Endothelial cell of umbilical vein (primary cell): ENCODE measurements at regions not wholly inside any gene's neighbourhood (a gene's known extent, or its start where the extent isn't known, plus 50 kb on each side); places are given as distances from the start of the nearest gene placed in this dataset.

Experiments used
- BruUV-seq: library from RNA; stranded (reverse); fragments of 400-500 nt; replicated peaks from 2 replicates; lab custom pipeline; 2021; lab: Mats Ljungman, UMichigan
- CTCF ChIA-PET: fragments of 300-600, 350-600 bp; sonication (Branson Sonifier 250); formaldehyde crosslinking; loops from one replicate; lab custom pipeline; 2021; ENCODE audit warnings: antibody characterized with exemption, inconsistent platforms; lab: Charles Lee
- POLR2A ChIA-PET: fragments of 300-600, 350-600 bp; sonication (Branson Sonifier 250); formaldehyde crosslinking; loops from one replicate; lab custom pipeline; 2021; ENCODE audit warnings: antibody characterized with exemption, inconsistent platforms; lab: Charles Lee
- DNase-seq: peaks from one replicate; pipeline ENCODE4 v3.0.0-alpha.2; 2011; ENCODE audit warnings: low read depth, low spot score
- FAIRE-seq: peaks from 2 replicates; lab custom pipeline; 2011; peaks lifted over from hg19 to GRCh38; lab: Jason Lieb, UNC
- H2AFZ ChIP-seq: 2 replicates; pipeline ENCODE4 v1.6.0; 2012; ENCODE audit warnings: low read depth, low read length, control low read depth, inconsistent platforms
- H3K27ac ChIP-seq: 2 replicates; pipeline ENCODE4 v1.5.1; 2011; ENCODE audit warnings: low read depth, mild to moderate bottlenecking, control low read depth, low read length, moderate library complexity; ENCODE audit not compliant: insufficient read depth
- H3K27me3 ChIP-seq, 2 experiments: 2 replicates each; pipeline versions ENCODE4 v1.6.0 to v1.6.1; 2011; ENCODE audit warnings: low read length in 2 of 2, mixed read lengths in 1 of 2; ENCODE audit not compliant: control insufficient read depth in 2 of 2, insufficient read depth in 2 of 2
- H3K36me3 ChIP-seq, 2 experiments: 2 replicates in 1 of 2; 3 replicates in 1 of 2; pipeline ENCODE4 v1.5.1; 2011; ENCODE audit warnings: low read length in 2 of 2, mild to moderate bottlenecking in 1 of 2, moderate library complexity in 1 of 2; ENCODE audit not compliant: control insufficient read depth in 2 of 2, insufficient read depth in 2 of 2; ENCODE audit errors: extremely low read depth in 1 of 2
- H3K4me1 ChIP-seq: 3 replicates; pipeline ENCODE4 v1.5.1; 2011; ENCODE audit warnings: mild to moderate bottlenecking, low read length; ENCODE audit not compliant: control insufficient read depth, insufficient read depth; ENCODE audit errors: extremely low read depth
- H3K4me2 ChIP-seq: 2 replicates; pipeline ENCODE4 v1.6.1; 2011; ENCODE audit warnings: low read length, control low read depth, mixed read lengths; ENCODE audit not compliant: insufficient read depth
- H3K4me3 ChIP-seq, 3 experiments: fragments of 200-600 bp in 1 of 3; sonication (generic), shearing (Covaris generic) in 1 of 3; replicated peaks in 1 of 3; 2 replicates each; pipeline ENCODE4 v1.5.1; 2011 to 2016; ENCODE audit warnings: control low read depth in 3 of 3, low read length in 3 of 3, mild to moderate bottlenecking in 2 of 3, inconsistent platforms in 1 of 3, low read depth in 1 of 3, moderate library complexity in 1 of 3; ENCODE audit not compliant: insufficient read depth in 1 of 3
- H3K79me2 ChIP-seq: 2 replicates; pipeline ENCODE4 v1.6.0; 2012; ENCODE audit warnings: low read length, inconsistent platforms; ENCODE audit not compliant: control insufficient read depth, insufficient read depth
- H3K9ac ChIP-seq: replicated peaks from 2 replicates; pipeline ENCODE3; 2011; ENCODE audit warnings: low read length, control low read depth; ENCODE audit not compliant: insufficient read depth; ENCODE audit errors: extremely low read depth
- H3K9me1 ChIP-seq: replicated peaks from 3 replicates; pipeline ENCODE4 v1.6.0; 2011; ENCODE audit warnings: mild to moderate bottlenecking, low read length; ENCODE audit not compliant: control insufficient read depth, insufficient read depth; ENCODE audit errors: extremely low read depth
- H3K9me3 ChIP-seq: replicated peaks from 2 replicates; pipeline ENCODE4 v1.5.1; 2012; ENCODE audit warnings: low read length, inconsistent platforms; ENCODE audit not compliant: control insufficient read depth, insufficient read depth
- H4K20me1 ChIP-seq: replicated peaks from 2 replicates; pipeline ENCODE3; 2011; ENCODE audit warnings: mild to moderate bottlenecking, low read length; ENCODE audit not compliant: control insufficient read depth, insufficient read depth; ENCODE audit errors: extremely low read depth
- CTCF ChIP-seq, 2 donors: IDR thresholded peaks; 1 replicate in 1 of 2; 2 replicates in 1 of 2; pipeline ENCODE4 v1.5.1; 2011; ENCODE audit warnings: low read length in 2 of 2, mild to moderate bottlenecking in 2 of 2, moderate library complexity in 2 of 2, control low read depth in 1 of 2, inconsistent platforms in 1 of 2, low read depth in 1 of 2; ENCODE audit not compliant: insufficient read depth in 1 of 2; ENCODE audit errors: extremely low read depth in 1 of 2
- EZH2 ChIP-seq: IDR thresholded peaks from 2 replicates; pipeline ENCODE4 v1.6.1; 2012; ENCODE audit warnings: borderline replicate concordance, low read depth, mild to moderate bottlenecking, moderate library complexity, low read length, inconsistent platforms; ENCODE audit not compliant: severe bottlenecking
- FOS ChIP-seq: IDR thresholded peaks from 2 replicates; pipeline ENCODE4 v1.6.1; 2011; ENCODE audit warnings: mild to moderate bottlenecking, low read length, moderate library complexity, borderline replicate concordance; ENCODE audit not compliant: insufficient read depth
- GATA2 ChIP-seq: IDR thresholded peaks from 2 replicates; pipeline ENCODE4 v1.7.0; 2011; ENCODE audit warnings: low read depth, mild to moderate bottlenecking, moderate library complexity, mixed read lengths, low read length; ENCODE audit not compliant: insufficient read length, insufficient read depth
- JUN ChIP-seq: IDR thresholded peaks from 2 replicates; pipeline ENCODE4 v1.6.1; 2011; ENCODE audit warnings: borderline replicate concordance, low read depth; ENCODE audit not compliant: insufficient read length, insufficient read depth
- MYC ChIP-seq: IDR thresholded peaks from one replicate; pipeline ENCODE4 v1.6.1; 2011; ENCODE audit warnings: mild to moderate bottlenecking, low read depth, low read length
- POLR2A ChIP-seq: IDR thresholded peaks from 2 replicates; pipeline ENCODE4 v1.6.1; 2012; ENCODE audit warnings: low read depth, mild to moderate bottlenecking, control low read depth, low read length
- POLR2AphosphoS5 ChIP-seq: IDR thresholded peaks from 2 replicates; pipeline ENCODE4 v1.6.1; 2012; ENCODE audit warnings: low read depth, mild to moderate bottlenecking, control low read depth, low read length, moderate library complexity; ENCODE audit not compliant: insufficient read depth
- dilution Hi-C: fragments of 300-500 bp; cut with MboI; formaldehyde crosslinking; loops from one replicate; pipeline ENCODE4 v1.15.0; 2019; ENCODE audit warnings: low sequenced_read_pairs; ENCODE audit not compliant: extremely low pct_ligation_motif_present
- intact Hi-C: fragments of 100-400 bp; cut with micrococcal nuclease; formaldehyde crosslinking; loops from one replicate; pipeline ENCODE4 v1.10.0; 2022
- TF ChIP-seq, protein P1 (sequence below): IDR thresholded peaks from 2 replicates; pipeline ENCODE4 v1.6.1; 2011; ENCODE audit not compliant: insufficient read depth, insufficient read length

- H3K4me2 ChIP-seq: no peak overlapping the region
- ChIA-PET CTCF (no interaction called here), POLR2A (no interaction called here)
- H3K79me2 ChIP-seq: no peaks in the 10 kb centered on the region
- DNase-seq (no peak), FAIRE-seq (no peak)
- H3K9me1 ChIP-seq: no peaks in the 10 kb centered on the region
- no peaks in the 10 kb centered on the region for H3K4me1 ChIP-seq
- no peaks in the 10 kb centered on the region for H3K9me3 ChIP-seq
- H2AFZ ChIP-seq: no peak overlapping the region
- no peak overlapping the region for H3K4me3 ChIP-seq
- H3K27me3 ChIP-seq: no peaks in the 10 kb centered on the region
- H3K9ac ChIP-seq: no peak overlapping the region
- dilution Hi-C loops (no loop called here), intact Hi-C loops (no loop called here)
- no peak overlapping the region for H3K27ac ChIP-seq
- no peaks in the 10 kb centered on the region for H4K20me1 ChIP-seq
- TF ChIP-seq FOS: no peak
- no peak for TF ChIP-seq POLR2A
- no peak for TF ChIP-seq JUN
- TF ChIP-seq GATA2: no peak
- no peak for TF ChIP-seq CTCF (IDR thresholded peaks at IDR 0.05; ENCODE audit: extremely low read depth in 1 of 2, insufficient read depth in 1 of 2, low read depth in 1 of 2, low read length in 2 of 2)
- TF ChIP-seq POLR2AphosphoS5: no peak
- no peak for TF ChIP-seq MYC
- H3K36me3 ChIP-seq: no peaks in the 10 kb centered on the region
- no TSS peak for BruUV-seq
Measured at GRCh38 chr4:35066406-35066805, 1177.9 kb downstream of the ARAP2 start.

- Histone ChIP-seq H3K9me1 (no peaks in the 10 kb centered on the region), H4K20me1 (no peaks in the 10 kb centered on the region), H3K4me2 (no peak overlapping the region), H3K36me3 (no peaks in the 10 kb centered on the region), H3K9ac (no peak overlapping the region), H2AFZ (no peak overlapping the region), H3K4me1 (no peaks in the 10 kb centered on the region), H3K27me3 (no peaks in the 10 kb centered on the region), H3K9me3 (peaks cover 5% of the 10 kb centered on the region), H3K79me2 (no peaks in the 10 kb centered on the region), H3K4me3 (no peak overlapping the region), H3K27ac (no peak overlapping the region)
- DNase-seq (no peak), FAIRE-seq (no peak)
- ChIA-PET POLR2A (no interaction called here), CTCF (no interaction called here)
- dilution Hi-C loops (no loop called here), intact Hi-C loops (no loop called here)
- TF ChIP-seq, protein P1, sequence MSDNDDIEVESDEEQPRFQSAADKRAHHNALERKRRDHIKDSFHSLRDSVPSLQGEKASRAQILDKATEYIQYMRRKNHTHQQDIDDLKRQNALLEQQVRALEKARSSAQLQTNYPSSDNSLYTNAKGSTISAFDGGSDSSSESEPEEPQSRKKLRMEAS: no peak
- TF ChIP-seq POLR2A (no peak), GATA2 (no peak), EZH2 (no peak), FOS (no peak), MYC (no peak), JUN (no peak), CTCF (IDR thresholded peaks at IDR 0.05; ENCODE audit: extremely low read depth in 1 of 2, insufficient read depth in 1 of 2, low read depth in 1 of 2, low read length in 2 of 2) (no peak), POLR2AphosphoS5 (no peak)
- no TSS peak for BruUV-seq
Measured at GRCh38 chr4:35080799-35081198, 1163.5 kb downstream of the ARAP2 start.
